Endothelial cell of umbilical vein (primary cell): ENCODE measurements at regions not wholly inside any gene's neighbourhood (a gene's known extent, or its start where the extent isn't known, plus 50 kb on each side); places are given as distances from the start of the nearest gene placed in this dataset.

ENCODE experiments used
- BruUV-seq: library from RNA; stranded (reverse); fragments of 400-500 nt; replicated peaks from 2 replicates; lab custom pipeline; 2021; lab: Mats Ljungman, UMichigan
- CTCF ChIA-PET: fragments of 300-600, 350-600 bp; sonication (Branson Sonifier 250); formaldehyde crosslinking; loops from one replicate; lab custom pipeline; 2021; ENCODE audit warnings: antibody characterized with exemption, inconsistent platforms; lab: Charles Lee
- POLR2A ChIA-PET: fragments of 300-600, 350-600 bp; sonication (Branson Sonifier 250); formaldehyde crosslinking; loops from one replicate; lab custom pipeline; 2021; ENCODE audit warnings: antibody characterized with exemption, inconsistent platforms; lab: Charles Lee
- DNase-seq: peaks from one replicate; pipeline ENCODE4 v3.0.0-alpha.2; 2011; ENCODE audit warnings: low read depth, low spot score
- FAIRE-seq: peaks from 2 replicates; lab custom pipeline; 2011; peaks lifted over from hg19 to GRCh38; lab: Jason Lieb, UNC
- H2AFZ ChIP-seq: 2 replicates; pipeline ENCODE4 v1.6.0; 2012; ENCODE audit warnings: low read depth, low read length, control low read depth, inconsistent platforms
- H3K27ac ChIP-seq: 2 replicates; pipeline ENCODE4 v1.5.1; 2011; ENCODE audit warnings: low read depth, mild to moderate bottlenecking, control low read depth, low read length, moderate library complexity; ENCODE audit not compliant: insufficient read depth
- H3K27me3 ChIP-seq, 2 experiments: 2 replicates each; pipeline versions ENCODE4 v1.6.0 to v1.6.1; 2011; ENCODE audit warnings: low read length in 2 of 2, mixed read lengths in 1 of 2; ENCODE audit not compliant: control insufficient read depth in 2 of 2, insufficient read depth in 2 of 2
- H3K36me3 ChIP-seq, 2 experiments: 2 replicates in 1 of 2; 3 replicates in 1 of 2; pipeline ENCODE4 v1.5.1; 2011; ENCODE audit warnings: low read length in 2 of 2, mild to moderate bottlenecking in 1 of 2, moderate library complexity in 1 of 2; ENCODE audit not compliant: control insufficient read depth in 2 of 2, insufficient read depth in 2 of 2; ENCODE audit errors: extremely low read depth in 1 of 2
- H3K4me1 ChIP-seq: 3 replicates; pipeline ENCODE4 v1.5.1; 2011; ENCODE audit warnings: mild to moderate bottlenecking, low read length; ENCODE audit not compliant: control insufficient read depth, insufficient read depth; ENCODE audit errors: extremely low read depth
- H3K4me2 ChIP-seq: 2 replicates; pipeline ENCODE4 v1.6.1; 2011; ENCODE audit warnings: low read length, control low read depth, mixed read lengths; ENCODE audit not compliant: insufficient read depth
- H3K4me3 ChIP-seq, 3 experiments: fragments of 200-600 bp in 1 of 3; sonication (generic), shearing (Covaris generic) in 1 of 3; replicated peaks in 1 of 3; 2 replicates each; pipeline ENCODE4 v1.5.1; 2011 to 2016; ENCODE audit warnings: control low read depth in 3 of 3, low read length in 3 of 3, mild to moderate bottlenecking in 2 of 3, inconsistent platforms in 1 of 3, low read depth in 1 of 3, moderate library complexity in 1 of 3; ENCODE audit not compliant: insufficient read depth in 1 of 3
- H3K79me2 ChIP-seq: 2 replicates; pipeline ENCODE4 v1.6.0; 2012; ENCODE audit warnings: low read length, inconsistent platforms; ENCODE audit not compliant: control insufficient read depth, insufficient read depth
- H3K9ac ChIP-seq: replicated peaks from 2 replicates; pipeline ENCODE3; 2011; ENCODE audit warnings: low read length, control low read depth; ENCODE audit not compliant: insufficient read depth; ENCODE audit errors: extremely low read depth
- H3K9me1 ChIP-seq: replicated peaks from 3 replicates; pipeline ENCODE4 v1.6.0; 2011; ENCODE audit warnings: mild to moderate bottlenecking, low read length; ENCODE audit not compliant: control insufficient read depth, insufficient read depth; ENCODE audit errors: extremely low read depth
- H3K9me3 ChIP-seq: replicated peaks from 2 replicates; pipeline ENCODE4 v1.5.1; 2012; ENCODE audit warnings: low read length, inconsistent platforms; ENCODE audit not compliant: control insufficient read depth, insufficient read depth
- H4K20me1 ChIP-seq: replicated peaks from 2 replicates; pipeline ENCODE3; 2011; ENCODE audit warnings: mild to moderate bottlenecking, low read length; ENCODE audit not compliant: control insufficient read depth, insufficient read depth; ENCODE audit errors: extremely low read depth
- CTCF ChIP-seq, 2 donors: IDR thresholded peaks; 1 replicate in 1 of 2; 2 replicates in 1 of 2; pipeline ENCODE4 v1.5.1; 2011; ENCODE audit warnings: low read length in 2 of 2, mild to moderate bottlenecking in 2 of 2, moderate library complexity in 2 of 2, control low read depth in 1 of 2, inconsistent platforms in 1 of 2, low read depth in 1 of 2; ENCODE audit not compliant: insufficient read depth in 1 of 2; ENCODE audit errors: extremely low read depth in 1 of 2
- EZH2 ChIP-seq: IDR thresholded peaks from 2 replicates; pipeline ENCODE4 v1.6.1; 2012; ENCODE audit warnings: borderline replicate concordance, low read depth, mild to moderate bottlenecking, moderate library complexity, low read length, inconsistent platforms; ENCODE audit not compliant: severe bottlenecking
- FOS ChIP-seq: IDR thresholded peaks from 2 replicates; pipeline ENCODE4 v1.6.1; 2011; ENCODE audit warnings: mild to moderate bottlenecking, low read length, moderate library complexity, borderline replicate concordance; ENCODE audit not compliant: insufficient read depth
- GATA2 ChIP-seq: IDR thresholded peaks from 2 replicates; pipeline ENCODE4 v1.7.0; 2011; ENCODE audit warnings: low read depth, mild to moderate bottlenecking, moderate library complexity, mixed read lengths, low read length; ENCODE audit not compliant: insufficient read length, insufficient read depth
- JUN ChIP-seq: IDR thresholded peaks from 2 replicates; pipeline ENCODE4 v1.6.1; 2011; ENCODE audit warnings: borderline replicate concordance, low read depth; ENCODE audit not compliant: insufficient read length, insufficient read depth
- MYC ChIP-seq: IDR thresholded peaks from one replicate; pipeline ENCODE4 v1.6.1; 2011; ENCODE audit warnings: mild to moderate bottlenecking, low read depth, low read length
- POLR2A ChIP-seq: IDR thresholded peaks from 2 replicates; pipeline ENCODE4 v1.6.1; 2012; ENCODE audit warnings: low read depth, mild to moderate bottlenecking, control low read depth, low read length
- POLR2AphosphoS5 ChIP-seq: IDR thresholded peaks from 2 replicates; pipeline ENCODE4 v1.6.1; 2012; ENCODE audit warnings: low read depth, mild to moderate bottlenecking, control low read depth, low read length, moderate library complexity; ENCODE audit not compliant: insufficient read depth
- dilution Hi-C: fragments of 300-500 bp; cut with MboI; formaldehyde crosslinking; loops from one replicate; pipeline ENCODE4 v1.15.0; 2019; ENCODE audit warnings: low sequenced_read_pairs; ENCODE audit not compliant: extremely low pct_ligation_motif_present
- intact Hi-C: fragments of 100-400 bp; cut with micrococcal nuclease; formaldehyde crosslinking; loops from one replicate; pipeline ENCODE4 v1.10.0; 2022
- TF ChIP-seq, protein P1 (sequence below): IDR thresholded peaks from 2 replicates; pipeline ENCODE4 v1.6.1; 2011; ENCODE audit not compliant: insufficient read depth, insufficient read length

GRCh38 chr6:62971976-62972658 is 239.2 kb upstream of the FKBP1C start:
- H3K9me1 ChIP-seq: no peaks in the 10 kb centered on the region
- H3K36me3 ChIP-seq: no peaks in the 10 kb centered on the region
- H3K9me3 ChIP-seq: no peaks in the 10 kb centered on the region
- no peaks in the 10 kb centered on the region for H4K20me1 ChIP-seq
- no peaks in the 10 kb centered on the region for H3K27me3 ChIP-seq
- no peak overlapping the region for H2AFZ ChIP-seq
- no peak for TF ChIP-seq FOS
- TF ChIP-seq MYC: no peak
- TF ChIP-seq POLR2AphosphoS5: no peak
- TF ChIP-seq POLR2A: no peak
- no peak for TF ChIP-seq EZH2
- TF ChIP-seq CTCF (IDR thresholded peaks at IDR 0.05; ENCODE audit: extremely low read depth in 1 of 2, insufficient read depth in 1 of 2, low read depth in 1 of 2, low read length in 2 of 2): no peak
- TF ChIP-seq GATA2: no peak
- TF ChIP-seq, protein P1, sequence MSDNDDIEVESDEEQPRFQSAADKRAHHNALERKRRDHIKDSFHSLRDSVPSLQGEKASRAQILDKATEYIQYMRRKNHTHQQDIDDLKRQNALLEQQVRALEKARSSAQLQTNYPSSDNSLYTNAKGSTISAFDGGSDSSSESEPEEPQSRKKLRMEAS: no peak
- TF ChIP-seq JUN: no peak
- CTCF ChIA-PET: no interaction called here
- POLR2A ChIA-PET: no interaction called here
- H3K27ac ChIP-seq: no peak overlapping the region
- no TSS peak for BruUV-seq
- intact Hi-C loops: no loop called here
- H3K79me2 ChIP-seq: no peaks in the 10 kb centered on the region
- H3K4me1 ChIP-seq: no peaks in the 10 kb centered on the region
- dilution Hi-C loops: no loop called here
- H3K4me2 ChIP-seq: no peak overlapping the region
- no peak for FAIRE-seq
- no peak for DNase-seq
- H3K9ac ChIP-seq: no peak overlapping the region
- H3K4me3 ChIP-seq: no peak overlapping the region
